GM18511 (cell line): ENCODE measurements at regions not wholly inside any gene's neighbourhood (a gene's known extent, or its start where the extent isn't known, plus 50 kb on each side); places are given as distances from the start of the nearest gene placed in this dataset.
A peak's percentile ranks its signal among the peaks of the same experiment; 100 is the strongest.
"Not testable (repeated sequence)": the region's sequence is repeated elsewhere in the genome, so short reads cannot be mapped to it uniquely, and the experiment has no call there.

Source experiments
- ATAC-seq: cut with Tn5 transposase; IDR thresholded peaks from one replicate; pipeline ENCODE4 v1.9.1; 2021; ENCODE audit warnings: mild to moderate bottlenecking, moderate library complexity; ENCODE audit not compliant: unreplicated experiment

DNA sequence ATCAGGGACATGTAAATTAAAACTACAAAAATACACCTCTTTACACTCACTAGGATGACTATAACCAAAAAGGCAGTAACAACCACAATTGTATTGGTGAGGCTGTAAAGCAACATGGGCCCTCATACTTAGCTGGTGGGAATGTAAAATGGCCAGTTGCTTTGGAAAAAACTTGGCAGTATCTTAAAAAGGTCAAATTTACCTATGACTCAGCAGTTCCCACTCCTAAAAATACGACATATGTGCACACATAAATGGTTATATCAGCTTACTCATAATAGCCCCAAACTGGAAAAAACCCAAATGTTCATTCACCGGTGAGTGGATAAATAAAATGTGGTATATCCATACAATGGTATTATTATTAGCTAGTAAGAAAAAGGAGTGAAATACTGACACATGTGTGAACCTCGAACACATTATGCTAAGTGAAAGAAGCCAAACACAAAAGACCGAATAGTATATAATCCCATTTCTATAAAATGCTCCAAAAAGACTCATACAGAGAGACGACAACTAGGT lies 391.4 kb downstream of the NPIPA8 start:
- ATAC-seq, result no peak

GRCh38 chr16:17944345-17944744 lies 392.2 kb downstream of the NPIPA8 start:
- no peak for ATAC-seq

DNA sequence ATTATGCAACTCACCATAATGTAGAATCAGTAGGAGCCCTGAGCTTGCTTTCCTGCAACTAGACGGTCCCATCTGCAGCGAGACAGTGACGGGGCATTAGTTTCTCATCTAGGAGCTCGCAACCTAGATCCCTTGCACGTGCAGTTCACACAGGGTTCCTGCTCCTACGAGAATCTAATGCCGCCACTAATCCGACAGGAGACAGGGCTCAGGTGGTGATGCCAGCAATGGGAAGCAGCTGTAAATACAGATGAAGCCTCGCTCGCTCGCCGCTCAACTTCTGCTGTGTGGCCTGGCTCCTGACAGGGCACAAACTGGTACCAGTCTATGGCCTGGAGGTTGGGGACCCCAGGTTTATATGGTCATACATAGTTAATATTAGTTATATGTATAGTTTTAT lies 394.5 kb downstream of the NPIPA8 start:
- no peak for ATAC-seq

DNA sequence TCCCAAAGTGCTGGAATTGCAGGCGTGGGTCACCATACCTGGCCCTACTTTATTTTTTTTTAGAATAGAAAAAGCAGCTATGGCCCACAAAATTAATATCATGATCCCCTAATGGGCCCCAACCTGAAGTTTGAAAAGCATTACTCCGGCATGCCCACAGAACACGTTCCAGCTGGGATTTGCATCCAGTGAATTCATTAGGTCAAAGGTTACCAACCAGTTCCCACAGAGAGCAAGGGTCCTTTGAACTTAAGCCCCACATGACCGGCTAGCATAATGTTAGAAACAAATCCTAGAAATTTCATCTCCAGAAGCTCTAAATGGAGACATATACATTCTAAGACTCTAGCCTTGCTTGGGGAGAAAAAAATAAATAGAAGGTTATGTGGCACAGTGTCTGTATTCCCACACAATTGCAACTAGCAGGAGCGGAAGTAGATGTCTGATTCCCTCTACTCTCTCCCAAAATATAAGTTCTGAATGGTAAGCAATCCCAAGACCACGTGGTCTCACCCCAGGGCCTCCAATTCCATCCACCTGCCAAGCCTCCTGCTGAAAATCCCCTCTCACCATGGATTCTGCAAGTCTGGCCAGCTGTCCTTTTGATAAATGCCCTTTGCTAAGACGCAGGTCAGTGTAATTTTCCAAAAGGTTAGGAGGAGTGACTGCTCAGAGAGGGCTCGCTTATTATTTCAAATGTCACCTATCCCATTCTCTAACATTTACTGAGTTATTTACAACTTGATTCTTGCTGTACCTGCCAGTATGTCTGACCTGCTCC lies 395.8 kb downstream of the NPIPA8 start:
- no peak for ATAC-seq

GRCh38 chr16:17939723-17940122 lies 396.8 kb downstream of the NPIPA8 start:
- peak; percentile 72 for ATAC-seq

DNA sequence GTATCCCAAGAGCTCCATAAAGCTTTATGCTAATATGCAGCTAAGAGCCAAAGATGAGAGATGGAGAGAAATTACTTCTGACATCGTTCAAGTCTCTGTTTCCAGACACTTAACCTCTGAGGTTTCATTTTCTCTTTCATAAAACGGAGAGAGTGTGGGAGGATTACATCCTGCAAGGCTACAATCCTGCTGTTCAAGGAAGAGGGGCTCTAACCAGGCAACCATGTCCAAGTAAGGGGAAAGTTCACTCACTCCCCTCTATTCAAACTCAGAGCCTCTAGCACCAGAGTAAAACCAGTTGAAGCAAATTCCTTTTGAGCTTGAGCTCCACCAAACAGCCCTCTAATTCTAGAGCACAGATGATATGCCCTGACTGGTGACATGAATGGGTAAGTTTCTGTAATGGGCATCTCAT lies 397.4 kb downstream of the NPIPA8 start:
- ATAC-seq, result peak; percentile 67

- ATAC-seq, result no peak
These were observed 398.0 kb downstream of the NPIPA8 start for GRCh38 chr16:17938546-17938945.

- ATAC-seq, result no peak
These were observed 399.7 kb downstream of the NPIPA8 start for GRCh38 chr16:17936766-17937402.

GRCh38 chr16:17930280-17930679 lies 406.3 kb downstream of the NPIPA8 start:
- no peak for ATAC-seq

DNA sequence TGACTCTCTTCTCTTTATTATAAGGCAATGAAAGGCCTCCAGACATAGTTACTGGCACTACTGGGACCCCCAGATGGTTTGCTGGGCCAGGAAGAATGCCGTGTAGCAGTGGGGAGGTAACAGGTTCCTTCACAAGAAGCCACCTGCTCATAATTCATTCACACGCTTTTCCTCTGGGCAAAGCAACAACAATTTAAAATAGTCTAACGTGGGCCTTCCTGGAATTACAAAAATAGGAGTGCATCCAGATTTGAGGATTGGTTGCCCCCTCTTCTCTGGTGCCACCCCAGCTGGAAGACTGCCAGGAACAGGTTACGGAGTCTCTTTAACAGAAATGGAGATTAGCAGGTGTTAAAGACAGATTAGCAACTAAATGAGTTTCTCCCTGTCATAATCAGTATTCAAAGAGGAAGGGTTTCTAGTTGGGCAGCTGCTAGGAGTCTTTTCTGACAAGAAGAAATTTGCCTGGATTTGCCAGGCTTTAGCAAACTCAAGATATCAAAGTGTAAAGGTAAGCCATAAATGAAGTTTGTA lies 409.6 kb downstream of the NPIPA8 start:
- ATAC-seq, result no peak

DNA sequence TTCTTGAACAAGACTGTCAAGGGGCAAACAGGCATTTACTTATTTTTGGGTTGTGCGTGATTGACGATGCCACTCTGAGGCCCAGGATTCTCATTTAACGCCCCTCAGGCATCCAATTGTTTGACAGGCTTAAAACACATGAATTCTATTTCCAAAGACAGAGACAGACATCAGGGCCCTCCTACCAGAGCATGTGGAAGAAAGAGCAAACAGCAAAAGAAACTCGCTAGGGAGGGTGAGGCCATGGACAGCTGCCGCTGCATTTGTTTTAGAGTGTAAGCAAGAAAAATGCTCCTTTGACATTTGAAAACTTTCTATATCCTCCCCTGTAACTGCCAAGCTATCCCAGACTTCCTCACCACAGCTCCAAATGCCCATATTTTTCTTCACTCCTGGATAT lies 410.1 kb downstream of the NPIPA8 start:
- ATAC-seq, result no peak

DNA sequence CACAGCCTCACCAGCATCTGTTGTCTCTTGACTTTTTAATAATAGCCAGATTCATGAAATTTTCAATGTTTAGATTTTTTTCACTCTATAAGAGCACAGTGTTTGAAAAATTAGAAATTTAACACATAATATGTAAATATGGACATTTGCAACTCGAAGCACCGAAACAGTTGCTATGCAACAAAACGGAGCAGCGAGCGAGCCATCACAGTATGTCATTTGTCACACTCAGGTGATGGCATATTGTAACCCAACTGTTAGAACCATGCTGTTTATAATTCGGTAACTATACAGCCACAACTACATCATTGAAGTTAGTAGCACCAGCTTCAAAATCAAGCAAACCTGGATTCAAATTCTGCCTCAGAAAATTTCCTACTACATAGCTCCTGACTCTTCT lies 410.8 kb downstream of the NPIPA8 start:
- ATAC-seq, result no peak

- no peak for ATAC-seq
These were observed 415.1 kb downstream of the NPIPA8 start for GRCh38 chr16:17921357-17921978.

DNA sequence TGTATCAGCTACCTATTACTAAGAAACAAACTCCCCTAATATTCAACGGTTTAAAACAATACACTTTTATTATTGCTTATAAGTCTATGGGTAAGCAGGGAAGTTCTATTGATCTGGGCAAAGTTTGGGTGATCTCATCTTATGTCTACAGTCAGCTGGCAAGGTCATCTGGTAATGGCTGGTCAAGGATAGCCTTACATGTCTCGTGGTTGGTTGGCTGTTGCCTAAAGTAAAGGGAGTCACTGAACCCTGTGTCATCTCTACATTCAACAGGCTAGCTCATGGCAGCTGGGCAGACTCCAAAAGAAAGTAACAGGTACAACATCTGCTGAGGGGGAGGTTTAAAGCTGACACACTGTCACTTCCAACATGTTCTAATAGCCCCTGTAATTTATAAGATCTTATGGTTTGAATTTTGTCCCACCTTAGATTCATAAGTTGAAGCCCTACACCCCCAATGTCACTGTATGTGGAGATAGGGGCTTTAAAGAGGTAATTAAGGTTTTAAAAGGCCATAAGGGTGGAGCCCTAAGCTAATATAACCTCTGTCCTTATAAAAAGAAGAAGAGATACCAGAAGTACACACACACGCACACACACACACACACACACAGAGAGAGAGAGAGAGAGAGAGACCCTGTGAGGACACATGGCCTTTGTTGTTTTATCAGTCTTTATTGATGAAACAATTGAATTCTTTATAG lies 419.1 kb downstream of the NPIPA8 start:
- ATAC-seq, result no peak

DNA sequence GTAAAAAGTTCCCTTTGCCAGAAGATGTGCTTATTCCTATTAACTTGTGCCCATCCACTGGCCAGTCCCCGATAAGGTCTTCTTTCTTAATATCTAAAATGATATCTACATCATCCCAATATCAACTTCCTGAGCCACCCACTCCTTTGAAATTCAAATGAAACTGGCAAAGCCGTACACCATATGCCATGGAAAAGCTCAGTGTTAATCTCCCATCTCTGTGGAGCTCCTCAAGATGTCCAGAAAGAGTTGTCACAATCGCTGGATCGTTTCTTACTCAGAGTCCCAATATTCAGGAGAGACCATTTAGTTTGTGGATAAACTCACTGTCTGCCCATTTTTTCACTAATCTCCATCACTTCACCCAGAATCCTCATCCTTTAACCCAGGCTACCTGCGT lies 420.7 kb downstream of the NPIPA8 start:
- ATAC-seq, result no peak

GRCh38 chr16:17914168-17914567 lies 422.4 kb downstream of the NPIPA8 start:
- ATAC-seq, result no peak

DNA sequence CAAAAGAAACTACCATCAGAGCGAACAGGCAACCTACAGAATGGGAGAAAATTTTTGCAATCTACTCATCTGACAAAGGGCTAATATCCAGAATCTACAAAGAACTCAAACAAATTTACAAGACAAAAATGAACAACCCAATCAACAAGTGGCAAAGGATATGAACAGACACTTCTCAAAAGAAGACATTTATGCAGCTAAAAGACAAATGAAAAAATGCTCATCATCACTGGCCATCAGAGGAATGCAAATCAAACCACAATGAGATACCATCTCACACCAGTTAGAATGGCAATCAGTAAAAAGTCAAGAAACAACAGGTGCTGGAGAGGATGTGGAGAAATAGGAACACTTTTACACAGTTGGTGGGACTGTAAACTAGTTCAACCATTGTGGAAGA lies 425.0 kb downstream of the NPIPA8 start:
- not testable (repeated sequence) for ATAC-seq

GRCh38 chr16:17906626-17907025 lies 429.9 kb downstream of the NPIPA8 start:
- ATAC-seq, result not testable (repeated sequence)

- ATAC-seq, result no peak
These were observed 430.5 kb upstream of the XYLT1 start for GRCh38 chr16:17901309-17901708.

DNA sequence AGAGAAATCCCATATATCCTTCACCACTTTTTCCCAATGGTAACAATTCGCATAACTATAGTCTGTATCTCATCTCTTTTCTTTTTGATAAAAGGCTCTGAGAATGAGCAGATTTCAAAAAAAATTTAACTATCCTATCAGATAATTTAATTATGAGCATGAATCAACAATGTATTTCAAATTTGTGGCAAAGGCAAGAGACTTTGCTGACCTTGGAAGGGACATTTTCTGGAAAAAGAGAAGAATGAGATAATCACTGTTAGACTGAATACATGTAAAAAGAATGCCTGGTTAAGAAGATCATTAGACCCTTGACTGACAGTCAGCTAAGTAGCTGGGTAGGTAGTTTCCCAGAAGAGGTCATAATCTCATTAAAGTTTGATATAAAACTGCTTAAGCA lies 428.4 kb upstream of the XYLT1 start:
- ATAC-seq, result no peak

DNA sequence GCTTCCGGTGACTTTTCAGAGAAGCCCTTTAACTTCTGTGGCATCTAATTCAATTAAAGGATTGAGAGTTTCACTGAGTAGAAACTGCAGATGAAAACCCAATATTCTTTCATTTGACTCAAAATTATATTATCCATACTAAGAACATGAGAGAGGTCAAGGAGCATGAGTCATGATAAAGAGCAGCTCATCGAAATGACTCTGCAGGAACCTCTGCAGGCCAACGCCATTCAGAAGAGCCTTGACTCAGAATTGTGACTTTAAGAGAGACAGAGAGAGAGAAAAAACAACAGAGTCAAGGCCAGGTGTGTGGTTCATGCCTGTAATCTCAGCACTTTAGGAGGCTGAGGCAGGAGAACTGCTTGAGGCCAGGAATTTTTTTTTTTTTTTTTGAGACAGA lies 417.2 kb upstream of the XYLT1 start:
- no peak for ATAC-seq
